Tibial nerve (tissue), 4 donors: ENCODE measurements at regions not wholly inside any gene's neighbourhood (a gene's known extent, or its start where the extent isn't known, plus 50 kb on each side); places are given as distances from the start of the nearest gene placed in this dataset.
"Not testable (repeated sequence)": the region's sequence is repeated elsewhere in the genome, so short reads cannot be mapped to it uniquely, and the experiment has no call there.

Experiments
- DNase-seq, 2 donors: peaks; one replicate each; pipeline ENCODE4 v3.0.0-alpha.2; 2019; ENCODE audit warnings: low spot score in 2 of 2
- H3K27ac ChIP-seq, 4 donors: fragments of 200-600 bp; sonication (generic) in 3 of 4; one replicate each; pipeline ENCODE4 v1.5.1; 2017 to 2019; ENCODE audit warnings: mild to moderate bottlenecking in 1 of 4
- H3K27me3 ChIP-seq, 2 donors: fragments of 200-600 bp; sonication (generic) in 1 of 2; one replicate each; pipeline versions ENCODE4 v1.5.1 to v1.6.0; 2017 to 2019
- H3K36me3 ChIP-seq, 3 donors: fragments of 200-600 bp; sonication (generic); one replicate each; pipeline ENCODE4 v1.5.1; 2018 to 2019
- H3K4me1 ChIP-seq, 4 donors: fragments of 200-600 bp; sonication (generic) in 3 of 4; one replicate each; pipeline ENCODE4 v1.5.1; 2017 to 2019
- H3K4me3 ChIP-seq, 4 donors: fragments of 200-600 bp; sonication (generic) in 3 of 4; one replicate each; pipeline ENCODE4 v1.5.1; 2017 to 2019; ENCODE audit warnings: mild to moderate bottlenecking in 1 of 4, moderate library complexity in 1 of 4
- H3K9me3 ChIP-seq, 4 donors: fragments of 200-600 bp; sonication (generic) in 3 of 4; one replicate each; pipeline ENCODE4 v1.5.1; 2017 to 2019
- EP300 ChIP-seq, 2 donors: sonication (generic); formaldehyde crosslinking; IDR thresholded peaks; one replicate each; pipeline ENCODE4 v1.6.1; 2017; ENCODE audit warnings: antibody characterized with exemption in 2 of 2, mild to moderate bottlenecking in 1 of 2
- POLR2A ChIP-seq, 2 donors: fragments of 450-650 bp; IDR thresholded peaks; one replicate each; pipeline ENCODE4 v1.6.1; 2017; ENCODE audit warnings: antibody characterized with exemption in 2 of 2, mild to moderate bottlenecking in 2 of 2, moderate library complexity in 2 of 2
- WGBS, 2 donors: methylation state at CpG; one replicate each; pipeline ENCODE4 v1.1.5; 2018; 5-methylcytosine and 5-hydroxymethylcytosine counted together
- TF ChIP-seq, protein P1 (sequence below), 5 experiments: fragments of 200-600 bp in 3 of 5; fragments of 450-650 bp in 2 of 5; sonication (generic) in 3 of 5; IDR thresholded peaks; one replicate each; pipeline ENCODE4 v1.5.1; 2016 to 2019; ENCODE audit warnings: antibody characterized with exemption in 5 of 5, mild to moderate bottlenecking in 3 of 5, moderate library complexity in 2 of 5

DNA sequence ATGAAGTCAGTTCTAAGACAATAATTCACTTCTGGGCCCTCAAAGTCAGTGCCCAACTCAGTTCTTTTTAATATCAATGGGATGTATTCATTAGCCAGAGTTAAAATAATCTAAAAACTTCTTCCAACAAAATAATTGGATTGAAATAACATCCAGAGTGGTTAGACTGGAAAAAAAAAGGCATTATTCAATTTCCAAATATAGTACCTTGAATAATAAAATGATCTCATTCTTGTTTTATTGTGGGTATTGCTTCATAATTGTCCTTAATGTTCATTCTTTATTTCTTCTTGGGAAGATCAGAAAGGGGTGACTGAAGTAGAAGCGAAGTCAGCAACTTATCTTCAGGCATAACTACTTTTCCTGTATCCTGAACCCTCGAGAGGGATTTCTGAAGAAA, 85.1 kb upstream of the JARID2 start:
- no peak overlapping the region for H3K4me3 ChIP-seq
- DNase-seq = no peak
- WGBS, 2 donors = 77 to 82% methylated on average over 2 of the region's 2 CpGs

DNA sequence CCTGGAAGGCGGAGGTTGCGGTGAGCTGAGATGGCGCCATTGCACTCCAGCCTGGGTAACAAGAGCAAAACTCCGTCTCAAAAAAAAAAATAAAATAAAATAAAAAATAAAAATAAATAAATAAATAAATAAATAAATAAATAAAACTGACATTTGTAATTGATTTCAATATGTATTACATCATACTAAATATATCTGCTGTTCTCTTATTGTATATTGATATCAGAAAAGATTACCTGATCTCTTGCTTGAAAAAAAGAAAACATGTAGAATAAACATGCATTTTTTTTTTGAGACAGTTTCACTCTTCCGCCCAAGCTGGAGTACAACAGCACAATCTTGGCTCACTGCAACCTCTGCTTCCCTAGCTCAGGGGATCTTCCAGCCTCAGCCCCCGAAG, 81.0 kb upstream of the JARID2 start:
- H3K27ac ChIP-seq, H3K27me3 ChIP-seq, DNase-seq, H3K4me1 ChIP-seq, H3K36me3 ChIP-seq, H3K9me3 ChIP-seq, H3K4me3 ChIP-seq: not testable (repeated sequence)
- WGBS, 2 donors = 97 to 99% methylated on average over 6 of the region's 6 CpGs

More for the DNA sequence above, 85.1 kb upstream of the JARID2 start:
- TF ChIP-seq, protein P1, sequence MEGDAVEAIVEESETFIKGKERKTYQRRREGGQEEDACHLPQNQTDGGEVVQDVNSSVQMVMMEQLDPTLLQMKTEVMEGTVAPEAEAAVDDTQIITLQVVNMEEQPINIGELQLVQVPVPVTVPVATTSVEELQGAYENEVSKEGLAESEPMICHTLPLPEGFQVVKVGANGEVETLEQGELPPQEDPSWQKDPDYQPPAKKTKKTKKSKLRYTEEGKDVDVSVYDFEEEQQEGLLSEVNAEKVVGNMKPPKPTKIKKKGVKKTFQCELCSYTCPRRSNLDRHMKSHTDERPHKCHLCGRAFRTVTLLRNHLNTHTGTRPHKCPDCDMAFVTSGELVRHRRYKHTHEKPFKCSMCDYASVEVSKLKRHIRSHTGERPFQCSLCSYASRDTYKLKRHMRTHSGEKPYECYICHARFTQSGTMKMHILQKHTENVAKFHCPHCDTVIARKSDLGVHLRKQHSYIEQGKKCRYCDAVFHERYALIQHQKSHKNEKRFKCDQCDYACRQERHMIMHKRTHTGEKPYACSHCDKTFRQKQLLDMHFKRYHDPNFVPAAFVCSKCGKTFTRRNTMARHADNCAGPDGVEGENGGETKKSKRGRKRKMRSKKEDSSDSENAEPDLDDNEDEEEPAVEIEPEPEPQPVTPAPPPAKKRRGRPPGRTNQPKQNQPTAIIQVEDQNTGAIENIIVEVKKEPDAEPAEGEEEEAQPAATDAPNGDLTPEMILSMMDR (IDR thresholded peaks at IDR 0.05) = no peak
- TF ChIP-seq POLR2A (IDR thresholded peaks at IDR 0.05) = no peak
- TF ChIP-seq EP300 (IDR thresholded peaks at IDR 0.05) = no peak
- Histone ChIP-seq H3K9me3 (no peaks in the 10 kb centered on the region), H3K36me3 (no peaks in the 10 kb centered on the region), H3K27ac (no peak overlapping the region), H3K27me3 (no peaks in the 10 kb centered on the region), H3K4me1 (no peaks in the 10 kb centered on the region)

DNA sequence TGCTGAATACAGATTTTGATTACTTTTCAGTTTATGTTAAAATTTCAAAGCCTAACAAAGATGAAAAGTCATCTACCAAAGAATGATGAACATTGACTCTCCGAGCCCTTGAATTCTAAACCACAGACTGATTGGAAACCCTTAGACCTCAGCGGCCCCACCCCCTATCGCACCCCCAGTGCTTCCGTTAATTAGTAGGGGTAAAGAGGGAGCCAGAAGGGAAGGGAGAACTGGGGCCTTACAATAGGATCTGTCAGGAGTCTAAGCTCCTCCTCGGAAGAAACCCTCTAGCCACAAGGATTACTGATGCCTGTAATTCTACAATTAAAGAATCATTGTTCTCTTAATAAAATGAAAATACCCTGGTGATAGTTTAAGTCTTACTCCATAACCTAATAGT, 79.7 kb upstream of the JARID2 start:
- WGBS, 2 donors = 60 to 73% methylated on average over 5 of the region's 5 CpGs
- no peak overlapping the region for H3K27ac ChIP-seq
- TF ChIP-seq POLR2A (IDR thresholded peaks at IDR 0.05) (no peak), EP300 (IDR thresholded peaks at IDR 0.05) (no peak)
- TF ChIP-seq, protein P1 (IDR thresholded peaks at IDR 0.05) = no peak
- H3K36me3 ChIP-seq = no peaks in the 10 kb centered on the region
- no peak overlapping the region for H3K4me3 ChIP-seq
- no peak for DNase-seq
- H3K27me3 ChIP-seq = no peaks in the 10 kb centered on the region
- no peaks in the 10 kb centered on the region for H3K4me1 ChIP-seq
- no peaks in the 10 kb centered on the region for H3K9me3 ChIP-seq

DNA sequence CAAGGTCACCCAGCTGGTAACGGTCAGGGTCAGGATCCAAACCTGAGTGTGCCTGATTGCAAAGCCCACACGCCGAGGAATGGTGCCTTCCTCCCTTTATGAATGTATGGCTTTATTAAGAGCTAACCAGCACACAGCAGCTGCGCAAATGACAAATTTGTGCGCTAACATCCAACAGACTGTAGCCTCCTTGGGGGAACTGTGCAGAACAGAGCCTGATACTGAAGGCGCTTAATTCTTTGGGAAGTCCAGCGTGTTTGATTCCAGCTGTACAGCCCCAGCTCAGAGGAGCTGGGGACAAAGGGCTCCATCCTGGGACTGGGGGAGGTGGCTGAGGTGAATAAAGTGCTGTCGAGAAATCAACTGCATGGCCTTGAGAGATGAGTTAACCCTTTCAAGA, 75.7 kb upstream of the JARID2 start:
- Histone ChIP-seq H3K4me1 (no peaks in the 10 kb centered on the region), H3K27ac (no peak overlapping the region), H3K27me3 (no peaks in the 10 kb centered on the region), H3K4me3 (no peak overlapping the region), H3K9me3 (no peaks in the 10 kb centered on the region), H3K36me3 (no peaks in the 10 kb centered on the region)
- 75 to 77% methylated on average over 8 of the region's 8 CpGs for WGBS, 2 donors
- no peak for DNase-seq
- TF ChIP-seq POLR2A (IDR thresholded peaks at IDR 0.05) = no peak
- TF ChIP-seq EP300 (IDR thresholded peaks at IDR 0.05) = no peak
- TF ChIP-seq, protein P1 (IDR thresholded peaks at IDR 0.05) = no peak

DNA sequence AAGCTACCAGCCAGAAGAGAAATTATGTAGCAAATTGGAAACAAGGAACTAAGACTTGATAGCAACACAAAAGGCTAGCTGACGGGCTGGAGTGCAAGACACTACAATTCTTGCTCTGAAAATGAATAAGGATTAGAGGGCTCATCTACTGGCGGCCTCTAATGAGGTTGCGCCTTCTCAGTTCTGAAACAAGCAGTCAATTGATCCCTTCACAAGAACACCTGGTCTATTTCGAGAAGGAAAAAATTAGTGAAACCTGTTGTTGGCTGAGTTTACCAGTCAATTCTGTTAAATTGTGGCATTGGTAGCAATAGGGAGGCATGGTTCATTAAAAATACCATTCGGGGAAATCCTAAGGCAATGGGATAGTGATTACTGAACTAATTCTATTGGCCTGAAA, 74.8 kb upstream of the JARID2 start:
- TF ChIP-seq, protein P1 (IDR thresholded peaks at IDR 0.05) = no peak
- TF ChIP-seq EP300 (IDR thresholded peaks at IDR 0.05) (no peak), POLR2A (IDR thresholded peaks at IDR 0.05) (no peak)
- Histone ChIP-seq H3K9me3 (no peaks in the 10 kb centered on the region), H3K4me3 (no peak overlapping the region), H3K27ac (no peak overlapping the region), H3K4me1 (no peaks in the 10 kb centered on the region), H3K36me3 (no peaks in the 10 kb centered on the region), H3K27me3 (no peaks in the 10 kb centered on the region)
- 84 to 91% methylated on average over 5 of the region's 5 CpGs for WGBS, 2 donors
- DNase-seq = no peak

DNA sequence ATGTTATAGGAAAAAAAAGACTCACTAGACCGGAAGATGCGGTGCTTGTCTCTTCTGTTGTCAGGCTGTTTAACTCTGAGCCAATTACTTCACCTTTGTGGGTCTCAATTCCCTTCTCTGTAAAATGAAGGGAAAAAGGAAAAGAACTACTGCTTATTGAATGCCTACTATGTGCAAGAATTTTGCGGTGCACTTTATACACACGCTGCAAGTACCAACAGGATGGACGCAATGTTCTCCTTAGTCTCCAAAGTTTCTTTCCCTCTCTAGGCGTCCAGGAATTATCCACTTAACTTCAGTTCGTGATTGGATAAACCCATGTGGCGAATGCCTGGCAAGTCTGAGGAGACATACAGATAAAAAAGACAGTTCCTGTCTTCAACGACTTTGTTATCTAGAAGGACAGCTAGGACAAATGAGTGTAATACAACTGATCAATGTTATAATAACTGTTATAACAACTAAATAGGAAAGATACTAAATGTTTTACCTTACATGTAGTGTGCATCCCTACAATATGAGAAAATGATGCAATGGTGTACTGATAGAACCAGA, 69.0 kb upstream of the JARID2 start:
- no peaks in the 10 kb centered on the region for H3K4me1 ChIP-seq
- no peak overlapping the region for H3K27ac ChIP-seq
- no peaks in the 10 kb centered on the region for H3K9me3 ChIP-seq
- no peak for DNase-seq
- WGBS, 2 donors = 90 to 94% methylated on average over 9 of the region's 9 CpGs
- no peak overlapping the region for H3K4me3 ChIP-seq
- H3K27me3 ChIP-seq = no peaks in the 10 kb centered on the region
- no peaks in the 10 kb centered on the region for H3K36me3 ChIP-seq
- no peak for TF ChIP-seq EP300 (IDR thresholded peaks at IDR 0.05)
- no peak for TF ChIP-seq POLR2A (IDR thresholded peaks at IDR 0.05)
- TF ChIP-seq, protein P1 (IDR thresholded peaks at IDR 0.05) = no peak
